ENCODE measurements at regions not wholly inside any gene's neighbourhood (a gene's known extent, or its start where the extent isn't known, plus 50 kb on each side); places are given as distances from the start of the nearest gene placed in this dataset.

- H3K9me3 ChIP-seq (ENCODE audit: control insufficient read depth in 2 of 3, insufficient read depth in 1 of 3, low read length in 3 of 3), result no peaks in the 10 kb centered on the region
- no peak for FAIRE-seq
- intact Hi-C loops (cut with DNase I), result no loop called here
- H3K27ac ChIP-seq (ENCODE audit: low read depth in 2 of 2, low read length in 2 of 2), result no peak overlapping the region
- no peak overlapping the region for H3K4me3 ChIP-seq (ENCODE audit: low read length in 3 of 3)
- no peaks in the 10 kb centered on the region for H3K4me1 ChIP-seq (ENCODE audit: control insufficient read depth in 2 of 3, insufficient read depth in 2 of 3, low read depth in 1 of 3, low read length in 3 of 3)
- DNase-seq, result no peak
- no peaks in the 10 kb centered on the region for H3K36me3 ChIP-seq (ENCODE audit: control insufficient read depth in 2 of 3, insufficient read depth in 3 of 3, low read length in 3 of 3)
- H3K9ac ChIP-seq (ENCODE audit: low read length in 3 of 3), result no peak overlapping the region
- H3K27me3 ChIP-seq (ENCODE audit: control insufficient read depth, insufficient read depth, low read length), result no peaks in the 10 kb centered on the region
- no peak for TF ChIP-seq CTCF (IDR thresholded peaks at IDR 0.05; ENCODE audit: borderline replicate concordance, extremely low read depth, insufficient read depth)
Measured at GRCh38 chr4:29521281-29521680, 1198.9 kb upstream of the PCDH7 start.

GRCh38 chr4:29536745-29537144 lies 1183.4 kb upstream of the PCDH7 start:
- Histone ChIP-seq H3K36me3 (ENCODE audit: control insufficient read depth in 2 of 3, insufficient read depth in 3 of 3, low read length in 3 of 3) (no peaks in the 10 kb centered on the region), H3K9ac (ENCODE audit: low read length in 3 of 3) (no peak overlapping the region), H3K27ac (ENCODE audit: low read depth in 2 of 2, low read length in 2 of 2) (no peak overlapping the region), H3K9me3 (ENCODE audit: control insufficient read depth in 2 of 3, insufficient read depth in 1 of 3, low read length in 3 of 3) (no peaks in the 10 kb centered on the region), H3K27me3 (ENCODE audit: control insufficient read depth, insufficient read depth, low read length) (no peaks in the 10 kb centered on the region), H3K4me1 (ENCODE audit: control insufficient read depth in 2 of 3, insufficient read depth in 2 of 3, low read depth in 1 of 3, low read length in 3 of 3) (no peaks in the 10 kb centered on the region), H3K4me3 (ENCODE audit: low read length in 3 of 3) (no peak overlapping the region)
- TF ChIP-seq CTCF (IDR thresholded peaks at IDR 0.05; ENCODE audit: borderline replicate concordance, extremely low read depth, insufficient read depth), result no peak
- intact Hi-C loops (cut with DNase I), result no loop called here
- no peak for DNase-seq
- no peak for FAIRE-seq

- Histone ChIP-seq H3K9me3 (ENCODE audit: control insufficient read depth in 2 of 3, insufficient read depth in 1 of 3, low read length in 3 of 3) (no peaks in the 10 kb centered on the region), H3K27ac (ENCODE audit: low read depth in 2 of 2, low read length in 2 of 2) (no peak overlapping the region), H3K4me1 (ENCODE audit: control insufficient read depth in 2 of 3, insufficient read depth in 2 of 3, low read depth in 1 of 3, low read length in 3 of 3) (no peaks in the 10 kb centered on the region), H3K27me3 (ENCODE audit: control insufficient read depth, insufficient read depth, low read length) (no peaks in the 10 kb centered on the region), H3K4me3 (ENCODE audit: low read length in 3 of 3) (no peak overlapping the region), H3K36me3 (ENCODE audit: control insufficient read depth in 2 of 3, insufficient read depth in 3 of 3, low read length in 3 of 3) (no peaks in the 10 kb centered on the region), H3K9ac (ENCODE audit: low read length in 3 of 3) (no peak overlapping the region)
- FAIRE-seq, result no peak
- no peak for TF ChIP-seq CTCF (IDR thresholded peaks at IDR 0.05; ENCODE audit: borderline replicate concordance, extremely low read depth, insufficient read depth)
- DNase-seq, result no peak
- intact Hi-C loops (cut with DNase I), result no loop called here
Measured at GRCh38 chr4:29538889-29539646, 1181.1 kb upstream of the PCDH7 start.
